Middle frontal gyrus (tissue), 1 donor: ENCODE measurements at regions not wholly inside any gene's neighbourhood (a gene's known extent, or its start where the extent isn't known, plus 50 kb on each side); places are given as distances from the start of the nearest gene placed in this dataset.

ENCODE experiments used
- DNase-seq: peaks from one replicate; pipeline ENCODE4 v3.0.0-alpha.2; 2015; ENCODE audit warnings: low spot score; ENCODE audit errors: extremely low spot score

- no peak for DNase-seq
These were observed 282.0 kb downstream of the RPRM start for GRCh38 chr2:153196378-153197058.

DNA sequence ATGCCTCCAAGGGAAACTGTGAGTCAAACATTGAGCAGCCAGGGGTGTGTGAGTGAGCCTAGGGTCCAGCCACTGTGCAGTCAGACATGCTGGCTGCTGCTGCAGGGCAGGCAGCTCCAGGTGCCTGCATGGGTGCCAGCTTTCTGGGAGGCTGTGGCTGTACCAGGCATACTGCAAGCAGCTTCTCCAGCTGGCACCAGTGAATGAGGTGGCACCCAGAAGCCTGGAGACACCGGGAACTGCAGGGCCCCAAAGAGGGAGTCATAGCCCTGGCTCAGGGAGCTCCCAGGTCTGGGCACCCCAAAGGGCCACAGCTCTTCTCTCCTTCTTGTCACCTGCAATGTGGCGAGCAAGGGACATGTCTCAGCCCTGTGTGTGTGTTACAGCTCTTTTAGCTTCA is 283.2 kb downstream of the RPRM start:
- DNase-seq = no peak

DNA sequence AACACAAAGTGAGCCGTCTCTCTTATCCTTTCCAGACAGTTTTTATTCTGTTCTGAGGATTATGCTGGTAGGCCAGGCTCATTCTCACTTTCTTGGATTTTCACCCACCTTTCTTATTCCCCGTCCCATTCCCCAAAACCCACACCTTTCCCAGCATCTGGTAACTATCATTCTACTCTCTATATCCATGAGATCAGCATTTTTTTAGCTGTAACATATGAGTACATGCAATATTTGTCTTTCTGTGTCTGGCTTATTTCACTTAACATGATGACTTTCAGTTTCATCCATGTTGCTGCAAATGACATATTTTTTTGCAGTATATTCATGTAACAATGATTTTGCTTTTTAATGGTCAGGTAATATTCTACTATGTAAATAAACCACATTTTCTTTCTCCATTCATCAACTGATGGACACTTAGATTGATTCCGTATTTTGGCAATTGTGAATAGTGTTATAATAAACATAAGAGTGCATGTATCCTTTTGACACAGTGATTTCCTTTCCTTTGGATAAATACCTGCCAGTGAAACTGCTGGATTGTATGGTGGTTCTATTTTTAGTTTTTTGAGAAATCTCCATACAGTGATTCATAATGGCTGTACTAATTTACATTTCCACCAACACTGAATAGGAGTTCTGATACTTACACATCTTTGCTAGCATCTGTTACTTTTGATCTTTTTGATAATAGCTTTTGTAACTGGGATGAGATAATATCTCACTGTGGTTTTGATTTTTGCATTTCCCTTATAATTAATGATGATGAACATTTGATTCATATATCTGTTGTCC is 289.3 kb downstream of the RPRM start:
- no peak for DNase-seq

DNA sequence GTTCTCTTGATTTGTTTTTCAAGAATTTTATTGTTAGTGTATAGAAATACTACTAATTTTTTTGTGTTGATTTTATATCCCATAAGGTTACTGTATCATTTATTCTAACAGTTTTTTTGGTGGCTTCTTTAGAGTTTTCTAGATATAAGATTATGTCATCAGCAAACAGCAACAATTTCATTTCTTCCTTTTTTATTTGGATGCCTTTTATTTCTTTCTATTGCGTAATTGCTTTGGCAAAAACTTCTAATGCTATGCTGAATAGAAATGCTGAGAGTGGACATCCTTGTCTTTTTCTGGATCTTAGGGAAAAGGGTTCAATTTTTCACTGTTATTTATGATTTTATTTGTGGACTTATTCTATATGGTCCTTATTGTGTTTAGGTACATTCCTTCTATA is 298.8 kb downstream of the RPRM start:
- no peak for DNase-seq

DNA sequence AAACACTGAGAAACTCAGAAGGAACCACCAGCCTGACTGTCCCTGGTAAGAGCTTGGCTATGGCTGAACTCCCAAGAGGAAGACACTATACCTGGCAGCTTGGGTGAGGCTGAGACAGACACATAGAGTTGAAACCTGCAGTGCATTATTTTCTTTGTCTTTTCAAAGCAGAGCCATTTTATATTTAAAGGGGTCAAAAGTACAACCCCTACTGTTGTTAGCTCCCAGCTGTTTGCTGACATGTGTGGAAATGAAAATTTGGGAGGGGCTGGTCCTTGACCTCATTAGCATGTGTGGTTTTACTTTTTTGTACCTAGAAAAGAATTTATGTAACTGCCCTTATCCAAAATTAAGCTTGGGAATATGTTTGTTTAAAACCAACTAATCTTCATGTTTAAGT is 309.0 kb downstream of the RPRM start:
- no peak for DNase-seq

GRCh38 chr2:153165021-153165420 is 313.5 kb downstream of the RPRM start:
- no peak for DNase-seq

DNA sequence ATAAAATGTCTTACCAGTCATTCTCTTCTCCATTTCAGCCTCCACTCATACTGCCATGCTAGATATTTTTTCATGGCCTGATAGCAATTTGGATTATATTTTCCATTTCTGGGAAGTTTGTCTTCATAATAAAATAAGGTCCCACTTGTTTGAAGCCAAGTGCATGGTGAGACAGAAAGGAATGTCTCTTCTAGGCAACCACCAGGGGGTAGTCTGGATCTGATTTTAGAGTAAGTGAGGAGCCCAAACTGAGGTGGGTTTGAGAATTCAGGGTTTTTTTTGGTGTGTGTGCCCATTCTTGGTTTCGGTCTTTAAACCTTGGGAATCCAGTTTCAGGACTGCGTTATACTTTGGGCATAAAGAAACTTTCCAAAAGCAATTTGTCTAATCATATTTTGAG is 315.5 kb downstream of the RPRM start:
- peak; percentile 21 for DNase-seq

- DNase-seq = no peak
These were observed 321.8 kb downstream of the RPRM start for GRCh38 chr2:153156743-153157142.

- no peak for DNase-seq
These were observed 326.5 kb downstream of the RPRM start for GRCh38 chr2:153152036-153152435.

DNA sequence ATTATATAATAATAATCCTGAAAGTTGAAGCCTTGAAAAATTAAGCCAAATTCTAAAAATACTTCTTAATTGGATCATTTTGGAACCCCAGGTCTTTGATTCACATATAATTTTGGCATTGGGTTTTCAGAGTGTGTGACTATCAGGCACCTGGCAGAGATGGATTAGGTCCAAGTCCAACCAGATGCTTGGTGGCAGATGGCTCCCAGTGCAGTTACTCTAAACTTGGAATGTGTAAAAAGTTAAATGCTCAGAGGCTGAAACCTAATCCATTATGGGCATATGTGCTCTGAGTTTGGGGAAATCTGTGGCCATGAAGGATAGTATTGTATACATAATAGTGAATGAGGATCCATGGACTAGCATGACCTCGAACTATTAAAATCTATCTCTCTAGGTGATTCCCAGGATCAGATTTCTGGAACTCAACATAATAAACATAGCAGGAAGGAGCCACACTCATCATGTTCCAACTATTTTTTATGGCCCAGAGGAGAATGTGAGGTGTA is 333.0 kb downstream of the RPRM start:
- no peak for DNase-seq

DNA sequence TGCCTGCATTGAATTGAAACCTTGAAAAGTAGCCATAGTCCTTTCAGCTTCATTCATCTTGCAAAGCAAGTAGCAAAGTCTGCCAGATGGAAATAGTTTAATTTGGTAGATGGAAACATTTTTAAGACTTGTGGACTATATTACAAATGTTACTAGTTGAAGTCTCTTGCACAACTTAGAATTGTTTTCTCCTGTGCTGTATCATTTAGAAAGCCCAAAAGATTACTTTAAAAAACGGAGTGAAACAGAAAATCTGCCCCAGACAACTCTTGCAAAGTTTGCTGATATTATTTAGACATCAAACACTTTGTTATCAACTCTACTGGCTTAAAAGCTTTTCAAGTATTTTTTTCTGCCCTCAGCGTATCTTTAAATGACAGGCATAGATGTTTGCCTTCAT is 335.0 kb downstream of the RPRM start:
- DNase-seq = no peak

GRCh38 chr2:153140498-153140897 is 338.1 kb downstream of the RPRM start:
- no peak for DNase-seq

DNA sequence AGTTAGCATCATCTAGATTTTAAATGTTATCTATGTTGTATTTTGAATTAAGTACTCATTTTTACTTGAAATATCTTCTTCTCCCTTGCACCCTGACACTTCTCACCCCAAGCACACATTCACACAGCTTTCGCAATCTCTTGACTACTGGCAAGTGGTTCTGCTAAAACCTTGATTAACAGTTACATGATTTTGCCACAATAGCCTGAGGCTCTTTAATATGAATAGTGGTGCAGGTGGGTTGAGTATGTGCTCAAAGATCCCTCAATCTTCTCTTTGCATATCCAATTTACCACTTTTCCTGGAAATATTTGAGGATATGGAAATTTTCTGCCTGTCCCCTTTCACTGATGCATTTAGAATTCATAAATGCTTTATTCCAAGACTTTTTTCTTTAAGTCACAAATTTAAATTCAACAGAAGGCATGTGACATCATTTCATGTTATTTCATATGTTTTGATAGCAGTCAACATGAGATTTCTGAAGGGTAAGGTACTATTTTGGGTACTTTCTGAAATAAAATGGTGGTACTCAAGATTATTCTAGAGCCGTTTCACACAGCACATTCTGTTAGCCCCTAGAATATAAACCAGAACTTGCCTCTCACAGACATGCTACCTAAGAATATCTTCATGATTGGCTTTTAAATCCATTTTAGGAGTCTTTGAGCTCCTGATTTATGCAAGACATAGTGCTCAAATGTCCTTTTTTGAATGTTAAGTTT is 339.7 kb downstream of the RPRM start:
- no peak for DNase-seq

GRCh38 chr2:153136216-153136615 is 342.3 kb downstream of the RPRM start:
- no peak for DNase-seq

DNA sequence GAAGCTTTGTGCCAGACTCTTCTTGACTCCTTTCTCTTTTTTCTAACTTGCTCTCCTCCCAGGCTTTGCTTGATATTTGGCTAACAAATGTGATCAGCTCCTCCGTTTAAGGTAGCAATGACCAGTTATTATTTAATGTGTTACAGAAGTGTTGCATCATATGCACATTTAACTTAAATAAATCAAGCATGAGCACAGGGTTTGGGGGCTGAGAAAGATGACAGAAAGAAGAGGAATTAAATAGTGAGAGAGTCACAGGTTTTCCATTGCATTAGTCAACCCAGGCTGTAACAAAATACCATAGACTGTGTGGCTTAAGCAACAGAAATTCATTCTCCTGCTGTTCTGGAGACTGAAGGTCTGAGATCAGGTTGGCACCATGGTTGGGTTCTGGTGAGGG is 343.8 kb downstream of the RPRM start:
- no peak for DNase-seq

DNA sequence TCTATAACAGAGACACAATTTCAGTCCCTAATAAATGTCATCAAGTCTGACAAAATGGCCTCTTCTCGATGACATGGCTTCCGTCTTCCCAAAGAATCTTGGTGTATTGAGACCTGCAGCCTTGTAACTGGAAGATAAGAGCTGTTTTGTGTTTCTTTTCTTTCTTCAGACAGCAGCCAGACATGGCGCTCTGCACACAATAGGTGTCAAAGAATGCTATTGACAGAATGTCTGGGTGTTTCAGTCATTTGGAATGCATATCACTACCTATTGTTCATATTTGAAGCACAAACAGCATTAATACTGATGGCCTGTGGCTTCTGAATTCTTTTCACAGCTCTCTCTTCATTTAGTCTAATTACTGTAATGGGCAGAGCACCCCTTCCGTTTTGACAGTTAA is 344.8 kb downstream of the RPRM start:
- DNase-seq = no peak

DNA sequence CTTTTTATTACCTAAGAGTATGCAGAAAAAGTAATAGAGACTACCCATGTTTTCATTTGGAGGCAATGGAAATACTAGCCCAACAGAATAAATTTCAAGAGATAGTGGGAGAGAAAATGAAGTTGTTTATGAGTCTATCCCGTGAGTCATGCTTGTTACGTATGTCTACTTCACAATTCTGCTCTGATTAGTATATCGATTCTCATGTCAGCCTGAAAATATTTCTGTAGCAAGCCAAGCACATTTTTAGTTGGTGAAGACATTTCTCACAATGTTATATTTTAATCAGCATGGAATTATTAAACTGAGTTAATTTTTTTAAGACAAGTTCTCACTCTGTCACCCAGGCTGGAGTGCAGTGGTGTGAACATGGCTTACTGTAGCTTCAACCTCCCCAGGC is 346.1 kb downstream of the RPRM start:
- DNase-seq = no peak

GRCh38 chr2:153115141-153115540 is 363.4 kb downstream of the RPRM start:
- no peak for DNase-seq

- DNase-seq = no peak
These were observed 368.1 kb downstream of the RPRM start for GRCh38 chr2:153110486-153110885.

DNA sequence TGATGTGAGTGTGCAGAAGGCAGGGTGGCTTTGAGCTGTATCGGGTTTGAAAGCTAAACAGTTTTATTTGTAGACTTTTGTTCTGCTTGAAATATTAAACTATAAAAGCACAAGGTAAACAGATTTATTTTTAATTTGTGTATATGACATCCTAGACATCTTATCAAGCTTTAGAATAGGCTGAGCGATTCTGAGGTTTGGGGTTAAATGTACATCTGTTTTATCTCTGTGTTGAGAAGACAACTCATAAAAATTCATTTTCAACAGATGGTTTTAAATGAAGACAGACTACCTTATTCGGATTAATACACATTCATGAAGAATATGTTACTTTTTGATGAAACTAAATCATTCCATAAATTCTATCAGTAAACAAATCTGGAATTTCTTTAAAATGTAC is 368.8 kb downstream of the RPRM start:
- no peak for DNase-seq

GRCh38 chr2:153106802-153107477 is 371.6 kb downstream of the RPRM start:
- DNase-seq = no peak
